ENCODE measurements at regions not wholly inside any gene's neighbourhood (a gene's known extent, or its start where the extent isn't known, plus 50 kb on each side); places are given as distances from the start of the nearest gene placed in this dataset.

DNA sequence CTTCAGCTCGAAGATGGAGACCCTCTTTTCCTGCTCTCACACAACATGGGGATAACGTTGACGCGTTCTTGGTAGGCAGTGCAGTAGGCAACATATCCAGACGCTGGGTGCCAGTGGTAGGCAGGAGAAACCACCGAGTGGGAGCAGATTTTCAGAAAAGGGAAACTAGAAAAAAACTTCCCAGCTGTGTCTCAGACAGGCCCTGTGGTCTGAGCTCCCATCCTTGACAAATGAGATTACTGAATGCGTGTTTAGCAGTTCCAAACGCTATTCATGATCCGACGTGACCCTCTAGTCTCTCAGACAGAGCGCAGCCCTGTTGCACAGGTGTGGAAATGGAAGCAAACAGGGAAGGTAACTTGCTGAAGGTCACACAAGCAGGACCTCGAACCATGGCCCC is 83.9 kb upstream of the DUSP22 start:
- Histone ChIP-seq H3K9me3 (ENCODE audit: control insufficient read depth, insufficient read depth, low read depth, low read length) (no peaks in the 10 kb centered on the region), H3K27ac (ENCODE audit: extremely low read depth, low read depth, low read length) (no peak overlapping the region), H3K4me1 (ENCODE audit: control insufficient read depth, insufficient read depth, low read length) (no peaks in the 10 kb centered on the region), H3K36me3 (ENCODE audit: control insufficient read depth in 2 of 2, insufficient read depth in 1 of 2, low read length in 2 of 2) (no peaks in the 10 kb centered on the region), H3K4me3 (ENCODE audit: low read depth, low read length) (no peak overlapping the region)
- no peak for TF ChIP-seq OSR2 (tag by site-specific recombination; IDR thresholded peaks at IDR 0.05)
- no peak for TF ChIP-seq ZNF544 (tag by site-specific recombination; IDR thresholded peaks at IDR 0.05)
- no peak for TF ChIP-seq ZSCAN23 (tag by site-specific recombination; IDR thresholded peaks at IDR 0.05)
- ChIA-PET POLR2A (no interaction called here), CTCF (interaction anchor here (1.5 kb wide), 1 partner anchor 10 kb away, joined by 4 read pairs; no protein-coding TSS in a partner anchor)

DNA sequence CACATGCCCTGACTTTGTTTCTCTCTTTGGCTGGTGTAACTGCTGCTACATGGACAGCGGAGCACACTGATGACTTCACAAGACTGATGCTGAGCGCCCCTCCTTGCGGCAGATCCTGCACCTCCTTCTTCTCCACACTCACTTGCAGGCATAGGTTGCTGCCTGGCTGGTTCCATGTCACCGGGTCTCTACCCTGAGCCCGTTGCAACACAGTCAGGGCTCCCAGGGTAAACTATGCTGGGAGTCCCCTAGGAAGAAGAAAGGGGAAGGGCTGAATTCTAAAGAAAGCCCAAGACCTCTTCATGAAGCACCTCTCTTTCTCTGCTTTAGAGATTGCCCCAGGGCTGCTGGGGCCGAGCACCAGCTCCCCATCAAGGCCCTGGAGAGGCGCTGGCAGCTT is 83.3 kb upstream of the DUSP22 start:
- ChIA-PET POLR2A (no interaction called here), CTCF (interaction anchor here (1.5 kb wide), 1 partner anchor 9 kb away, joined by 4 read pairs; no protein-coding TSS in a partner anchor)
- no peak overlapping the region for H3K27ac ChIP-seq (ENCODE audit: extremely low read depth, low read depth, low read length)
- no peaks in the 10 kb centered on the region for H3K4me1 ChIP-seq (ENCODE audit: control insufficient read depth, insufficient read depth, low read length)
- no peaks in the 10 kb centered on the region for H3K9me3 ChIP-seq (ENCODE audit: control insufficient read depth, insufficient read depth, low read depth, low read length)
- no peak overlapping the region for H3K4me3 ChIP-seq (ENCODE audit: low read depth, low read length)
- TF ChIP-seq ZNF571 (tag by site-specific recombination; IDR thresholded peaks at IDR 0.05) (no peak), ZNF600 (tag by site-specific recombination; IDR thresholded peaks at IDR 0.05) (no peak), ZNF596 (tag by site-specific recombination; IDR thresholded peaks at IDR 0.05) (no peak), ZNF155 (tag by site-specific recombination; IDR thresholded peaks at IDR 0.05) (no peak), ZNF521 (tag by site-specific recombination; IDR thresholded peaks at IDR 0.05) (no peak), ZNF623 (tag by site-specific recombination; IDR thresholded peaks at IDR 0.05) (no peak), ZNF274 (IDR thresholded peaks at IDR 0.05; ENCODE audit: low read length) (no peak), ZNF274 (tag by site-specific recombination; IDR thresholded peaks at IDR 0.05; ENCODE audit: borderline replicate concordance) (no peak)
- H3K36me3 ChIP-seq (ENCODE audit: control insufficient read depth in 2 of 2, insufficient read depth in 1 of 2, low read length in 2 of 2), result no peaks in the 10 kb centered on the region

DNA sequence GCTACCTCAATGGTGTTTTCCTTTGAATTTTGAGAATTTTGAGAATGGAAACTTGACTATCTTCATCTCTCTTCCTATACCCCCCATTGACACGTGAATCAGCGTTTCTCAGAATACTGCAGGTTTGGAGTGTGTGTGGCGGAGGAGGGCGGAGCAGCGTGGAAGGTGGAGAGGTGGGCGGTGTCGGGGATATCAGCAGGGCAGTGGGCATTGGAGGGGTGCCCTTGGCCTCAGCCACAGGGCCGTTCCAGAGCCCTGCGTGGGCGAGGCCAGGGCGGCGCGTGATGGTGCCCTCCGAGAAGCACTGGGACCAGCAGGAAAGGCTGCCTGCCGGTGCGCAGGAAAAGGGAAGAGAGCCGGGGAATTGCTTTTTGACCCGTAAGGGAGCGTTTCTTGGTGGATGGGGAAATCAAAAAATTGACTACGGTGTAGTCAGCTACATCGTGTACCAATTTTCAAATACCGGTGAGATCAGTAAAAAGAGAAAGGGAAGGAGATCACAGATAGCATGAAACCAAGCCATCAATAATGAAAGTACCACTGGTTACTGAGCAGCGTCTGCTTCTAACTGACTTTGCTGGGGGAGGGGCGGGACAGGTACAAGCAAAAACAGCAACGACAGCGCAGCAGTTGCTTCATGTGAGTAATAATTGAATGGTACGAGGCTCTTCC is 82.7 kb upstream of the DUSP22 start:
- Histone ChIP-seq H3K27ac (ENCODE audit: extremely low read depth, low read depth, low read length) (no peak overlapping the region), H3K36me3 (ENCODE audit: control insufficient read depth in 2 of 2, insufficient read depth in 1 of 2, low read length in 2 of 2) (no peaks in the 10 kb centered on the region), H3K4me1 (ENCODE audit: control insufficient read depth, insufficient read depth, low read length) (no peaks in the 10 kb centered on the region), H3K4me3 (ENCODE audit: low read depth, low read length) (no peak overlapping the region), H3K9me3 (ENCODE audit: control insufficient read depth, insufficient read depth, low read depth, low read length) (no peaks in the 10 kb centered on the region)
- TF ChIP-seq ZNF776 (tag by site-specific recombination; IDR thresholded peaks at IDR 0.05; ENCODE audit: borderline replicate concordance) (no peak), ZNF501 (tag by site-specific recombination; IDR thresholded peaks at IDR 0.05) (no peak), ZNF707 (tag by site-specific recombination; IDR thresholded peaks at IDR 0.05) (no peak), ZBTB8A (tag by site-specific recombination; IDR thresholded peaks at IDR 0.05) (no peak), ZNF548 (tag by site-specific recombination; IDR thresholded peaks at IDR 0.05) (no peak), ZNF549 (tag by site-specific recombination; IDR thresholded peaks at IDR 0.05) (no peak), ZNF211 (tag by site-specific recombination; IDR thresholded peaks at IDR 0.05; ENCODE audit: low read depth) (no peak), ZFP69B (tag by site-specific recombination; IDR thresholded peaks at IDR 0.05) (no peak), ZNF366 (tag by site-specific recombination; conservative IDR thresholded peaks at IDR 0.05) (no peak), ZNF140 (tag by site-specific recombination; IDR thresholded peaks at IDR 0.05) (no peak), ZNF184 (tag by site-specific recombination; IDR thresholded peaks at IDR 0.05) (no peak), YY2 (tag by site-specific recombination; IDR thresholded peaks at IDR 0.05) (no peak)
- TF ChIP-seq, protein P1, sequence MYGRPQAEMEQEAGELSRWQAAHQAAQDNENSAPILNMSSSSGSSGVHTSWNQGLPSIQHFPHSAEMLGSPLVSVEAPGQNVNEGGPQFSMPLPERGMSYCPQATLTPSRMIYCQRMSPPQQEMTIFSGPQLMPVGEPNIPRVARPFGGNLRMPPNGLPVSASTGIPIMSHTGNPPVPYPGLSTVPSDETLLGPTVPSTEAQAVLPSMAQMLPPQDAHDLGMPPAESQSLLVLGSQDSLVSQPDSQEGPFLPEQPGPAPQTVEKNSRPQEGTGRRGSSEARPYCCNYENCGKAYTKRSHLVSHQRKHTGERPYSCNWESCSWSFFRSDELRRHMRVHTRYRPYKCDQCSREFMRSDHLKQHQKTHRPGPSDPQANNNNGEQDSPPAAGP (tag by site-specific recombination; IDR thresholded peaks at IDR 0.05), result no peak
- TF ChIP-seq, protein P2, sequence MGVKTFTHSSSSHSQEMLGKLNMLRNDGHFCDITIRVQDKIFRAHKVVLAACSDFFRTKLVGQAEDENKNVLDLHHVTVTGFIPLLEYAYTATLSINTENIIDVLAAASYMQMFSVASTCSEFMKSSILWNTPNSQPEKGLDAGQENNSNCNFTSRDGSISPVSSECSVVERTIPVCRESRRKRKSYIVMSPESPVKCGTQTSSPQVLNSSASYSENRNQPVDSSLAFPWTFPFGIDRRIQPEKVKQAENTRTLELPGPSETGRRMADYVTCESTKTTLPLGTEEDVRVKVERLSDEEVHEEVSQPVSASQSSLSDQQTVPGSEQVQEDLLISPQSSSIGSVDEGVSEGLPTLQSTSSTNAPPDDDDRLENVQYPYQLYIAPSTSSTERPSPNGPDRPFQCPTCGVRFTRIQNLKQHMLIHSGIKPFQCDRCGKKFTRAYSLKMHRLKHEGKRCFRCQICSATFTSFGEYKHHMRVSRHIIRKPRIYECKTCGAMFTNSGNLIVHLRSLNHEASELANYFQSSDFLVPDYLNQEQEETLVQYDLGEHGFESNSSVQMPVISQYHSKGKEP (tag by site-specific recombination; IDR thresholded peaks at IDR 0.05), result no peak
- TF ChIP-seq, protein P3, sequence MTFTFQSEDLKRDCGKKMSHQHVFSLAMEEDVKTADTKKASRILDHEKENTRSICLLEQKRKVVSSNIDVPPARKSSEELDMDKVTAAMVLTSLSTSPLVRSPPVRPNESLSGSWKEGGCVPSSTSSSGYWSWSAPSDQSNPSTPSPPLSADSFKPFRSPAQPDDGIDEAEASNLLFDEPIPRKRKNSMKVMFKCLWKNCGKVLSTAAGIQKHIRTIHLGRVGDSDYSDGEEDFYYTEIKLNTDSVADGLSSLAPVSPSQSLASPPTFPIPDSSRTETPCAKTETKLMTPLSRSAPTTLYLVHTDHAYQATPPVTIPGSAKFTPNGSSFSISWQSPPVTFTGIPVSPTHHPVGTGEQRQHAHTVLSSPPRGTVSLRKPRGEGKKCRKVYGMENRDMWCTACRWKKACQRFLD (tag by site-specific recombination; IDR thresholded peaks at IDR 0.05), result no peak
- CTCF ChIA-PET, result interaction anchor here (1.5 kb wide), 1 partner anchor 9 kb away, joined by 4 read pairs; no protein-coding TSS in a partner anchor
- POLR2A ChIA-PET, result no interaction called here

All from HEK293 (cell line).